Activated CD4-positive, alpha-beta T cell treated with anti-CD3 and anti-CD28 coated beads, Interleukin-2, amount 50 U/mL, for 4 hours (primary cell): ENCODE measurements at regions not wholly inside any gene's neighbourhood (a gene's known extent, or its start where the extent isn't known, plus 50 kb on each side); places are given as distances from the start of the nearest gene placed in this dataset.
"Not testable (repeated sequence)": the region's sequence is repeated elsewhere in the genome, so short reads cannot be mapped to it uniquely, and the experiment has no call there.

ENCODE experiments used
- DNase-seq, 2 experiments: peaks; one replicate each; pipeline ENCODE4 v3.0.0-alpha.2; 2020

DNA sequence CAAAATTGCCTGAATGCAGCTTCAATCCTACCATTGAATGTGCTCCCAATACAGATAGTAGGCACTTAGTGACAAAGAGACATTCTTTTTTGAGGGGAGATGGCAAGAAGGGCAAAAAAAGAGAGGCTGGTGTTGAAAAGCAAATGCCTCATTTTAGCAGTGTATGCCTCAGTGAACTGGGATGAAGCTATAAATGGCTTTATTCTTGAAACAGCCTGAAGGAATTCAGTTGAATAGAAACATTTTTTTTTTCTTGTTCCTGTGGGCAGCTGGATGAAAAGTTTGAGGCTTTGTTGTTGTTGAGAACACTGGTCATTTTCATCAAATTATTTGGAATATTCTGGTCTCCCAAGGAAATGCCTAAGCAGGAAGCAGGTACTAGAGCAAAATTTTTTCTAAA, 228.9 kb downstream of the RNF144A start:
- no peak for DNase-seq

- DNase-seq = no peak
These were observed 237.4 kb downstream of the RNF144A start for GRCh38 chr2:7154656-7155055.

- no peak for DNase-seq
These were observed 244.3 kb downstream of the RNF144A start for GRCh38 chr2:7161501-7161900.

- no peak for DNase-seq
These were observed 248.5 kb downstream of the RNF144A start for GRCh38 chr2:7165736-7166135.

- no peak for DNase-seq
These were observed 250.7 kb downstream of the RNF144A start for GRCh38 chr2:7167801-7168411.

- DNase-seq = no peak
These were observed 252.4 kb downstream of the RNF144A start for GRCh38 chr2:7169593-7169992.

DNA sequence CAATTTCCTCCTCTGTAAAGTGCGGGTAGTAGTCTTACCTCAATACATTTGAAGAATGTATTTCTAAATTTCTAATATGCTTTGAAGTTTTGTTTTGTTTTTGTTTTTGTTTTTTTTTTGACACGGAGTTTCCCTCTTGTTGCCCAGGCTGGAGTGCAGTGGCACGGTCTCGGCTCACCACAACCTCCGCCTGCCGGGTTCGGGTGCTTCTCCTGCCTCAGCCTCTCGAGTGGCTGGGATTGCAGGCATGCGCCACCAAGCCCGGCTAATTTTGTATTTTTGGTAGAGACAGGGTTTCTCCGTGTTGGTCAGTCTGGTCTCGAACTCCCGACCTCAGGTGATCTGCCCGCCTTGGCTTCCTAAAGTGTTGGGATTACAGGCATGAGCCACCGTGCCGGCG, 261.8 kb downstream of the RNF144A start:
- not testable (repeated sequence) for DNase-seq

GRCh38 chr2:7180638-7181370, 263.6 kb downstream of the RNF144A start:
- no peak for DNase-seq

- DNase-seq = no peak
These were observed 265.3 kb downstream of the RNF144A start for GRCh38 chr2:7182525-7182924.

DNA sequence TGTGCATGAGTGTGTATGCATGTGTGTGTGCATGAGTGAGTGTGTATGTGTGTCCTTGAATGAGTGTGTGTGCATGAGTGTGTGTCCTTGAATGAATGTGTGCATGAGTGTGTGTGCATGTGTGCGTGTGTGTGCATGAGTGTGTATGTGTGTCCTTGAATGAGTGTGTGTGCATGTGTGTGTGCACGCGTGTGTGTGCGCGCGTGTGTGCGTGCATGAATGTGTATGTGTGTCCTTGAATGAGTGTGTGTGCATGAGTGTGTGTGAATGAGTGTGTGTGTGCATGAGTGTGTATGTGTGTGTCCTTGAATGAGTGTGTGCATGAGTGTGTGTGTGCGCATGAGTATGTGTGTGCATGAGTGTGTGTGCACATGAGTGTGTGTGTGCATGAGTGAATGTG, 271.9 kb downstream of the RNF144A start:
- DNase-seq = no peak

DNA sequence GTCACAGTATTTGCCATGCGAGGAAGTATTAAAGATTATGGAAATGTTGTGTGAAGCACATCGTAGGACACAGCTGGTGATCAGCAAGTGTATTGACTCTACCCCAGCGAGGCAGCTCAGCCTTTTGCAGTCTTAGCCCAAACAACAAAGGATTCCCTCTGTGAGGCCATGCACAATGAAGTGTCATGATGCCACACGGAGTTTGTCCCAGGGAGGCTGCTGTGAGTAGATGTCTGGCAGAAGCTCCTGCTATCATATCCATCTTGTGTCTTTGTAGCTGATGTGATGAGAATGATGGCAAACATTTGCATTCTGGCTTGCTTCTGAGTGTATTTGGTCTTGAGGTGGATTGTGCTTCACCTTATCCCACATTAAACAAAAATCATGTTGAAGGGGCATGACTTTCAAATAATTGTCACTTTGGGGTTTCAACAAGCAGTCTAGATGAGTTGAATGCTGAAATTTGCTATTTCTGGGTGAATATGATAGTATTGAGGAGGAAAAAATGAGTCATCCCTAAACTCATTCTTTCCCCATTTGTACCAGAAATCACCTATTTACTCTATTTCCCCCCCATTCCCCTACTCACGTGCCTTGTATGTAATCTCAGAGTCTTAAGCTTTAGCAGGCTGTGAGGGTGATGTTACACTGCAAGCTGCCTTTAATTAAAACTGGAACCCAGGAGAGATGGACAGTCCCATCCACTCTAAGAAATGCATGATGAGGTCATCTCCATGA, 273.5 kb downstream of the RNF144A start:
- DNase-seq = no peak

- DNase-seq = no peak
These were observed 274.7 kb downstream of the RNF144A start for GRCh38 chr2:7191932-7192331.

GRCh38 chr2:7193457-7193856, 276.2 kb downstream of the RNF144A start:
- DNase-seq = no peak

DNA sequence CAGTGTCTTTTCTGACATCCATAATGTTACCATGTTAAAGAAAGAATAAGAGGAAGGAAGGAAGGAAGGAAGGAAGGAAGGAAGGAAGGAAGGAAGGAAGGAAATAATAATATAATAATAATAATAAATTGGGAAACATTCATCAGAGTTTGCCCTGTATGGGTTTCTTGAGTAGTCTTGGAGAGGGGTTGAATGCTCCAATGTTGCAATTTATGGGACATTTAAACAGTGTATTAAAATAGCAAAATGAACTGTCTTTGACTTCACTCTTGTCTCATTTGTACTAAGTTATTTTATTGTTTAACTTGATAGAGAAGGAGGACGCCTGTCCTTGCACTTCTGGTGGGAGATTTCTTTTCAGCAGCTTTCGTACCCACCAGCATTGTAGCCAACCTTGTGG, 277.7 kb downstream of the RNF144A start:
- no peak for DNase-seq

DNA sequence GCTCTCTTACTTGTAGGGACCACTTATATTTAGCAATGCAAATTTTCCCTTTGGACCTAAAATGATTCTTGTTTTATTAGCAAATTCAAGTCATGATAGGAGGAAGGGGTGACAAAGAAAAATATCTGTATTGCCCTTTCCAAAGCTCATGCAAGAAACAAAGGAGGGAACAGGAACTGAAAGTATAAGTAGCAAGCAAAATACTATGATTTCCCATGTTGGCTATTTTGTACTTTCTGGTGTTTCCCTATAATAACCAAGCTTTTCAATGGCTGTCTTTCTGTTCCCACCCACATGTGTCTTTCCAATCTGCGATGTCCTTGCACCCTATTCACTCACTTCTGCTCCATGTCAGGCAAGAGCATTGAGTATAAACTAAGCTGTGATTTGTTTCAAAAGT, 279.7 kb downstream of the RNF144A start:
- no peak for DNase-seq

GRCh38 chr2:7201851-7202250, 284.6 kb downstream of the RNF144A start:
- no peak for DNase-seq

DNA sequence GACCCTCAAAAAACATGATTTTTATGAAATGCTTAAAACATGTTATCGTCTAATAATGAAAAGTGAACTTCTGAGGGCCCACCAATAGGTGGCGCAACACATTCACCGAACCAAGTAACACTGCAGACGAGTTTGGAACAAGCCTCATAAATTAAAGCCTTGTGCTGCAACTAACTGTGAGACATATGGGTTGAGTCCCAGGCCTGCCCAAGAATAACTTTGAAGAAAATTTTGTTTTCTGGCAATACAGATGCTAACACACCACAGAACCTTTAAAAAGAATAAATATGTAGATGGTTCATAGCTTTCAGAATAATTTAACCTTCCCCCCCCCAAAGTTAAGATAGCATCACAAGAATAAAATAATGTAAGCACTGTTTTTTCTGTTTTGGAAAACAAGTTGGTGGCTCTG, 285.9 kb downstream of the RNF144A start:
- DNase-seq = peak; percentile 25 to 37

DNA sequence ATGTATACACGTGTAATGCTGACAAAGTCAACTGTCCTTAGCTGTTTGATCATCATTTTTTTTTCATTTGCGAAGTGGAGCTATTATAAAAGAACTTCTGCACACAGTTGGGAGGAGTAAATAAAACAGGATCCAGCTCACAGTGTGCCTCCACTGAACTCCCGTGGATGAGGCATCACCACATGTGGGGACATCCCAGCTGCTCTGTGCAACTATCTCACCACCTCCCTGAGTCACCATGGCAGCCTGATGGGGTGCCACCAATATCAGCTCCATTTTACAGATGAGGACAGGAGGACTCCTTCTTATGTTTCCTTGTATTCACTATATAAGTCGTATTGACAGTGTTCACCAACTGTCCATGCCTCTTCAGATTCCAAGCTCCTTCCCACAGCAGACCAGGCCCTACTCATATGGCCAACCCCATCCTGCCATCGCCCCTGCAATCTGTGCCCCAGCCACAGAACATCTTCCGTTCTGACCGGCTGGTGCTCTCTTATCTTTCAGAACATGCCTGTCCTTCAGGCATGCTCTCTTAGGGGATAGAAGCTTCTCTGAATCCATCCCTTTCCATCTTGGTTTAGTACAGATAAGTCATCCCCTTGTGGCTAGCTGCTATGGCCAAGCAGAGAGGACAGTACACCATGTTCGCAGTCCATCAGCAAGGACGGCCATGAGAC, 288.1 kb downstream of the RNF144A start:
- no peak for DNase-seq

DNA sequence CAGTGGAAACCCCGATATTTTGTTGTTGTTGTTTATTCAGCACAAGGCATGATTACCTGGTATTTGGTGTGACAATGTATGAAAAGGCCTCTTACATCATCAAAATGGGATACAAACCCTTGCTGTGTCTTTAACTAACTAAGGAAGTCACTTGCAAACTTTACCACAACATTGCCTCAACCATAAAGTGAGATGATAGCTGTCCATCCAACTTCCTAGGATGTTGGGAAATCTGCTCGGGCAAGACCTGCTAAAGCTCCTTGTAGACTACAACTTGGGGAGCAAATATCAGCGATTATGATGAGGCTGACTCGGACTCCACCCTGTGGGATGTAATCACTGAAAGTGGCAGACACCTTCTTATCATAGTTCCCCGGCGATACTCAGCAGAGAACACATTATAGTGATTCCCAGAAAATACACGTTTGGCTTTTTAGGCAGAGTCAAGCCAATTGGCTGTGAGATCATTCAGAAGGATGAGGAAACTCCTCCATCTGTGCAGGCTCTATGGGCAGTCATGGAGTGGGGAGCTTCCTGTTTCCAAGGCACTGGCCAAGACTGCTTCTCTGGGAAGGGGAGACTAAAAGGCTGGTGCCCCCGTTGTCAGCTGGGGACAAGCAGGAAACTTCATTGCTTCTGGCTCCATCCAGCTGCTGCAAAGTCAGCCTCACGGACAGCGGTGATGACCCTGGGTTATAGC, 289.0 kb downstream of the RNF144A start:
- DNase-seq = no peak

- no peak for DNase-seq
These were observed 290.4 kb downstream of the RNF144A start for GRCh38 chr2:7207631-7208030.

GRCh38 chr2:7209757-7210555, 292.7 kb downstream of the RNF144A start:
- DNase-seq = no peak

GRCh38 chr2:7210712-7211111, 293.5 kb downstream of the RNF144A start:
- no peak for DNase-seq
